HG02885 (cell line): ENCODE measurements at regions not wholly inside any gene's neighbourhood (a gene's known extent, or its start where the extent isn't known, plus 50 kb on each side); places are given as distances from the start of the nearest gene placed in this dataset.
"Not testable (repeated sequence)": the region's sequence is repeated elsewhere in the genome, so short reads cannot be mapped to it uniquely, and the experiment has no call there.

Source experiments
- ATAC-seq: cut with Tn5 transposase; IDR thresholded peaks from one replicate; pipeline ENCODE4 v1.9.1; 2021; ENCODE audit warnings: mild to moderate bottlenecking; ENCODE audit not compliant: unreplicated experiment, poor library complexity

- ATAC-seq: no peak
Measured at GRCh38 chr2:36170805-36171204, 184.8 kb upstream of the CRIM1 start.

- no peak for ATAC-seq
Measured at GRCh38 chr2:36169843-36170242, 185.7 kb upstream of the CRIM1 start.

- ATAC-seq: no peak
Measured at GRCh38 chr2:36168115-36168514, 187.5 kb upstream of the CRIM1 start.

- ATAC-seq: no peak
Measured at GRCh38 chr2:36165132-36165531, 190.4 kb upstream of the CRIM1 start.

GRCh38 chr2:36163520-36164254 is 191.9 kb upstream of the CRIM1 start:
- no peak for ATAC-seq

- ATAC-seq: not testable (repeated sequence)
Measured at GRCh38 chr2:36157093-36157492, 198.5 kb upstream of the CRIM1 start.

GRCh38 chr2:36147670-36148390 is 207.7 kb upstream of the CRIM1 start:
- peak; percentile 96 for ATAC-seq

- ATAC-seq: no peak
Measured at GRCh38 chr2:36146765-36147164, 208.8 kb upstream of the CRIM1 start.

- ATAC-seq: no peak
Measured at GRCh38 chr2:36140391-36140790, 215.2 kb upstream of the CRIM1 start.

GRCh38 chr2:36137612-36138011 is 218.0 kb upstream of the CRIM1 start:
- no peak for ATAC-seq

- no peak for ATAC-seq
Measured at GRCh38 chr2:36134281-36134680, 221.3 kb upstream of the CRIM1 start.

GRCh38 chr2:36128359-36128758 is 227.2 kb upstream of the CRIM1 start:
- no peak for ATAC-seq

GRCh38 chr2:36125702-36126101 is 229.9 kb upstream of the CRIM1 start:
- no peak for ATAC-seq

- ATAC-seq: no peak
Measured at GRCh38 chr2:36123995-36124394, 231.6 kb upstream of the CRIM1 start.

GRCh38 chr2:36097022-36097421 is 258.6 kb upstream of the CRIM1 start:
- ATAC-seq: no peak

- ATAC-seq: not testable (repeated sequence)
Measured at GRCh38 chr2:36091844-36092741, 263.5 kb upstream of the CRIM1 start.

- no peak for ATAC-seq
Measured at GRCh38 chr2:36088716-36089328, 266.8 kb upstream of the CRIM1 start.

- no peak for ATAC-seq
Measured at GRCh38 chr2:36087344-36087743, 268.2 kb upstream of the CRIM1 start.

GRCh38 chr2:36079793-36080192 is 275.8 kb upstream of the CRIM1 start:
- ATAC-seq: no peak

GRCh38 chr2:36074008-36074407 is 281.6 kb upstream of the CRIM1 start:
- no peak for ATAC-seq
